ENCODE measurements at regions not wholly inside any gene's neighbourhood (a gene's known extent, or its start where the extent isn't known, plus 50 kb on each side); places are given as distances from the start of the nearest gene placed in this dataset.

- peak; percentile 22 for DNase-seq (ENCODE audit: low read depth)
Observed at GRCh38 chr10:57880446-57881227, 387.1 kb downstream of the IPMK start.

- no peak for DNase-seq (ENCODE audit: low read depth)
Observed at GRCh38 chr10:57874810-57875209, 392.9 kb downstream of the IPMK start.

- no peak for DNase-seq (ENCODE audit: low read depth)
Observed at GRCh38 chr10:57867241-57867640, 400.5 kb downstream of the IPMK start.

GRCh38 chr10:57864765-57865680 lies 402.7 kb downstream of the IPMK start:
- no peak for DNase-seq (ENCODE audit: low read depth)

GRCh38 chr10:57849691-57850357 lies 417.9 kb downstream of the IPMK start:
- DNase-seq (ENCODE audit: low read depth): peak; percentile 7

GRCh38 chr10:57846307-57847065 lies 421.2 kb downstream of the IPMK start:
- no peak for DNase-seq (ENCODE audit: low read depth)

GRCh38 chr10:57844387-57844998 lies 423.2 kb downstream of the IPMK start:
- DNase-seq (ENCODE audit: low read depth): no peak

GRCh38 chr10:57830877-57831560 lies 436.7 kb downstream of the IPMK start:
- DNase-seq (ENCODE audit: low read depth): no peak

GRCh38 chr10:57825015-57825414 lies 442.7 kb downstream of the IPMK start:
- DNase-seq (ENCODE audit: low read depth): no peak

GRCh38 chr10:57823398-57823797 lies 444.3 kb downstream of the IPMK start:
- DNase-seq (ENCODE audit: low read depth): no peak

GRCh38 chr10:57822965-57823364 lies 444.7 kb downstream of the IPMK start:
- DNase-seq (ENCODE audit: low read depth): no peak

- no peak for DNase-seq (ENCODE audit: low read depth)
Observed at GRCh38 chr10:57818522-57818921, 449.2 kb downstream of the IPMK start.

GRCh38 chr10:57817741-57818140 lies 450.0 kb downstream of the IPMK start:
- DNase-seq (ENCODE audit: low read depth): no peak

- no peak for DNase-seq (ENCODE audit: low read depth)
Observed at GRCh38 chr10:57815949-57816348, 451.7 kb downstream of the IPMK start.

GRCh38 chr10:57809961-57810360 lies 457.7 kb downstream of the IPMK start:
- DNase-seq (ENCODE audit: low read depth): no peak

- DNase-seq (ENCODE audit: low read depth): no peak
Observed at GRCh38 chr10:57807906-57808305, 459.8 kb downstream of the IPMK start.

- no peak for DNase-seq (ENCODE audit: low read depth)
Observed at GRCh38 chr10:57806675-57807074, 461.0 kb downstream of the IPMK start.

GRCh38 chr10:57799625-57800024 lies 468.1 kb downstream of the IPMK start:
- no peak for DNase-seq (ENCODE audit: low read depth)

GRCh38 chr10:57798830-57799229 lies 468.9 kb downstream of the IPMK start:
- DNase-seq (ENCODE audit: low read depth): no peak

- no peak for DNase-seq (ENCODE audit: low read depth)
Observed at GRCh38 chr10:57791546-57791945, 476.1 kb downstream of the IPMK start.
